GM12878 (cell line): ENCODE measurements at regions not wholly inside any gene's neighbourhood (a gene's known extent, or its start where the extent isn't known, plus 50 kb on each side); places are given as distances from the start of the nearest gene placed in this dataset.

Source experiments
- ATAC-seq: fragments of 200-7000 bp; cut with Tn5 transposase; 3 replicates; pipeline ENCODE4 v1.9.1; 2020; ENCODE audit warnings: mild to moderate bottlenecking, moderate library complexity
- BruUV-seq: library from RNA; stranded (reverse); fragments of 400-500 nt; replicated peaks from 2 replicates; lab custom pipeline; 2021; lab: Mats Ljungman, UMichigan
- CTCF ChIA-PET: fragments of 300-600 bp; sonication (Branson Sonifier 250); formaldehyde crosslinking; extraction: SDS; loops from one replicate; lab custom pipeline; 2021; ENCODE audit warnings: inconsistent platforms; lab: Yijun Ruan, JAX
- POLR2A ChIA-PET: fragments of 350-600 bp; formaldehyde crosslinking; extraction: SDS; loops from one replicate; lab custom pipeline; 2021; ENCODE audit warnings: inconsistent platforms; lab: Charles Lee
- RAD21 ChIA-PET: fragments of 300-600 bp; sonication (Branson Sonifier 250); formaldehyde crosslinking; loops from one replicate; lab custom pipeline; 2023; ENCODE audit warnings: antibody characterized with exemption; ENCODE audit not compliant: unreplicated experiment; lab: Charles Lee
- SMC1A ChIA-PET: fragments of 300-600 bp; sonication (Branson Sonifier 250); formaldehyde crosslinking; loops from one replicate; lab custom pipeline; 2023; ENCODE audit not compliant: unreplicated experiment, uncharacterized antibody; lab: Charles Lee
- DNase-seq: peaks from one replicate; pipeline ENCODE4 v3.0.0-alpha.2; 2011; ENCODE audit warnings: low read depth, low spot score
- FAIRE-seq: peaks from 3 replicates; lab custom pipeline; 2011; peaks lifted over from hg19 to GRCh38; lab: Jason Lieb, UNC
- H2AFZ ChIP-seq: 2 replicates; pipeline ENCODE4 v1.6.0; 2011; ENCODE audit warnings: low read depth, low read length, control low read depth; ENCODE audit not compliant: control insufficient read depth
- H3K27ac ChIP-seq: 2 replicates; pipeline ENCODE4 v1.5.1; 2011; ENCODE audit warnings: control low read depth; ENCODE audit not compliant: control insufficient read depth, insufficient read depth
- H3K27me3 ChIP-seq, 2 experiments: replicated peaks in 1 of 2; 2 replicates each; pipeline versions ENCODE4 v1.6.0 to v1.6.1; 2011; ENCODE audit warnings: low read length in 1 of 2; ENCODE audit not compliant: control insufficient read depth in 2 of 2, insufficient read depth in 2 of 2
- H3K36me3 ChIP-seq, 2 experiments: 2 replicates each; pipeline ENCODE4 v1.5.1; 2011; ENCODE audit warnings: low read length in 1 of 2; ENCODE audit not compliant: control insufficient read depth in 2 of 2, insufficient read depth in 2 of 2
- H3K4me1 ChIP-seq: 2 replicates; pipeline ENCODE4 v1.6.1; 2011; ENCODE audit warnings: mild to moderate bottlenecking, low read length, moderate library complexity, mixed read lengths; ENCODE audit not compliant: control insufficient read depth, insufficient read depth
- H3K4me2 ChIP-seq: 2 replicates; pipeline ENCODE4 v1.6.0; 2011; ENCODE audit warnings: control low read depth; ENCODE audit not compliant: control insufficient read depth, insufficient read depth
- H3K4me3 ChIP-seq: fragments of 200-600 bp; sonication (generic); 2 replicates; pipeline ENCODE4 v1.5.1; 2016
- H3K79me2 ChIP-seq: 2 replicates; pipeline ENCODE4 v1.6.0; 2011; ENCODE audit warnings: low read length; ENCODE audit not compliant: control insufficient read depth, insufficient read depth
- H3K9ac ChIP-seq: 2 replicates; pipeline ENCODE4 v1.8.0; 2011; ENCODE audit warnings: low read length, control low read depth, mixed read lengths; ENCODE audit not compliant: control insufficient read depth, insufficient read depth
- H3K9me3 ChIP-seq: replicated peaks from 3 replicates; pipeline ENCODE4 v1.5.1; 2011; ENCODE audit warnings: mild to moderate bottlenecking, low read length; ENCODE audit not compliant: control insufficient read depth, insufficient read depth
- H4K20me1 ChIP-seq: 2 replicates; pipeline ENCODE4 v1.6.0; 2011; ENCODE audit not compliant: control insufficient read depth, insufficient read depth
- ASH2L ChIP-seq: fragments of 300-600, 200-600 bp; sonication (generic); IDR thresholded peaks from 2 replicates; pipeline ENCODE4 v1.6.1; 2017; ENCODE audit warnings: low read depth, mild to moderate bottlenecking, borderline replicate concordance
- BACH1 ChIP-seq: fragments of 450-650 bp; IDR thresholded peaks from 2 replicates; pipeline ENCODE4 v1.6.1; 2017; ENCODE audit warnings: mild to moderate bottlenecking, borderline replicate concordance
- BRCA1 ChIP-seq: IDR thresholded peaks from 2 replicates; pipeline ENCODE4 v1.6.1; 2011; ENCODE audit warnings: low read depth, low read length, improper control_type of control experiment
- CBX5 ChIP-seq: sonication (generic); IDR thresholded peaks from 2 replicates; pipeline ENCODE4 v1.6.1; 2016; ENCODE audit warnings: low read depth, moderate library complexity, mild to moderate bottlenecking, inconsistent platforms
- CHD4 ChIP-seq: fragments of 200-600 bp; sonication (generic); IDR thresholded peaks from 2 replicates; pipeline ENCODE4 v1.6.1; 2016; ENCODE audit warnings: mild to moderate bottlenecking
- ESRRA ChIP-seq: IDR thresholded peaks from 2 replicates; pipeline ENCODE4 v1.6.1; 2012; ENCODE audit warnings: mild to moderate bottlenecking, low read length, improper control_type of control experiment
- IKZF1 ChIP-seq: fragments of 450-650 bp; conservative IDR thresholded peaks from 2 replicates; pipeline ENCODE4 v1.6.1; 2017; ENCODE audit warnings: antibody characterized with exemption, mild to moderate bottlenecking
- LARP7 ChIP-seq: fragments of 450-650 bp; IDR thresholded peaks from 2 replicates; pipeline ENCODE4 v1.6.1; 2017; ENCODE audit warnings: mild to moderate bottlenecking
- PAX5 ChIP-seq: IDR thresholded peaks from 2 replicates; pipeline ENCODE4 v1.6.1; 2011; ENCODE audit warnings: low read depth, low read length, borderline replicate concordance
- SIN3A ChIP-seq: IDR thresholded peaks from 2 replicates; pipeline ENCODE4 v1.6.1; 2012; ENCODE audit warnings: low read depth, low read length, improper control_type of control experiment
- SMAD5 ChIP-seq: IDR thresholded peaks from 2 replicates; pipeline ENCODE4 v1.6.1; 2016; ENCODE audit warnings: antibody characterized with exemption, low read depth
- SMARCA5 ChIP-seq: fragments of 450-650 bp; IDR thresholded peaks from 2 replicates; pipeline ENCODE4 v1.6.1; 2017; ENCODE audit warnings: mild to moderate bottlenecking
- ZSCAN29 ChIP-seq: fragments of 450-650 bp; IDR thresholded peaks from 2 replicates; pipeline ENCODE4 v1.6.1; 2017; ENCODE audit warnings: mild to moderate bottlenecking, moderate library complexity
- WGBS: methylation state at CpG from one replicate; pipeline ENCODE4 v1.1.6; 2016; ENCODE audit warnings: low lambda C conversion rate; ENCODE audit not compliant: insufficient replicate concordance, insufficient coverage; ENCODE audit errors: missing lambda C conversion rate; 5-methylcytosine and 5-hydroxymethylcytosine counted together
- in situ Hi-C: fragments of 300-500 bp; cut with MboI; formaldehyde crosslinking; loops from 9 replicates; pipeline ENCODE4 v1.14.3; 2018; ENCODE audit warnings: mixed read lengths
- intact Hi-C: fragments of 100-400 bp; cut with micrococcal nuclease; formaldehyde crosslinking; loops from one replicate; pipeline ENCODE4 v1.14.2; 2022; ENCODE audit not compliant: unreplicated experiment
- TF ChIP-seq, protein P1 (sequence below): fragments of 450-650 bp; IDR thresholded peaks from 2 replicates; pipeline ENCODE4 v1.6.1; 2017; ENCODE audit warnings: mild to moderate bottlenecking, moderate library complexity
- TF ChIP-seq, protein P2 (sequence below): IDR thresholded peaks from 2 replicates; pipeline ENCODE4 v1.6.1; 2011; ENCODE audit warnings: borderline replicate concordance, low read depth, mild to moderate bottlenecking, moderate library complexity, mixed read lengths, low read length; ENCODE audit not compliant: insufficient read depth; ENCODE audit errors: extremely low read length

DNA sequence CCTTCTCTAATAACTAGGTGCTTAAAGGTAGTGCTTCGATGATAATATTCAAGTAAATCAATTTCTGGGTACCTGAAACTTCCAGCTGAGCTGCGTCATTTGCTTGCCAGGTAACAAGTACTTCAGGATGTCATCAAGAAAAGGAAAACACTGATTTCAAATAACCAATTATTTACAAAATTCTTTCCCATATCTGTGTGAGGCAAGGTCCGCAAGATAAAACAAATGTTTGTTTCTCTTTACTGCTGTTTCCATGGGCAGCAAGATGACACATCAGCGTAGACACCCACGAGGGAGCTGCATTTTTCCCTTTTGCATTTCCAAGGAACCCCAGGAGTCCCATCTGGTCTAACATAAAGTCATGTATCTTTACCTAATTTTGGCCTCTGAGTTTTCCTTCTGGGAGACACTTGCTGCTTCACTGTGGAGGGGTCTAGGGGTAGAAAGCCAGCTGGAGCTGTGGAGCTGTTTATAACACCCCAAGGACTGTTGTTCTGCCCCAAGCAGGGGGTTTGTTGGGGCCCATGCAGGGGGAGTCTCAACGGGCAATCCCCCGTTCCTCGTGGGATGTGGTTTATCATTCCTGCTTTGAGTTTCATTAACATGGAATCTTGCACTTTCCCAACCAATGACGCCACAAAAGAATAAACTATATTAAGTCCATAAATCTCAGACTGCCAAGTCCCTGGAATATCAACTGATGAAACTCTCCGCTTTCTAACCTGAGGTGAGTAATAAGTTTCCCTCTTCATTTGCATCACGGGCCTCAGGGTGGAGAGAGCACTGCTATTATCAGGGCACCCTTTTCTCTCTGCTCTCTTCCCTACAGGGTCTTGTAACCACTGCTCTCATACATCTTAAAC lies 112.8 kb upstream of the PELI2 start:
- H3K9ac ChIP-seq: no peak overlapping the region
- no peaks in the 10 kb centered on the region for H3K36me3 ChIP-seq
- no peaks in the 10 kb centered on the region for H4K20me1 ChIP-seq
- 18% methylated on average over 11 of the region's 11 CpGs for WGBS
- ChIA-PET RAD21 (interaction anchor here (1.3 kb wide), 1 partner anchor 274 kb away, joined by 3 read pairs; no protein-coding TSS in a partner anchor), SMC1A (no interaction called here), CTCF (no interaction called here), POLR2A (no interaction called here)
- no peak overlapping the region for H3K4me3 ChIP-seq
- DNase-seq (no peak), ATAC-seq (no peak), FAIRE-seq (peak; percentile 61)
- H3K27me3 ChIP-seq: no peaks in the 10 kb centered on the region
- intact Hi-C loops (loop anchor here (10.0 kb wide), 1 partner anchor 191 kb away; no protein-coding TSS in a partner anchor), in situ Hi-C loops (no loop called here)
- H3K4me2 ChIP-seq: no peak overlapping the region
- no peaks in the 10 kb centered on the region; the same call in 2 of the 3 replicates for H3K9me3 ChIP-seq
- BruUV-seq: no TSS peak
- no peak overlapping the region for H3K27ac ChIP-seq
- H3K79me2 ChIP-seq: no peaks in the 10 kb centered on the region
- no peak overlapping the region for H2AFZ ChIP-seq
- no peaks in the 10 kb centered on the region; the same call in 1 of the 2 replicates for H3K4me1 ChIP-seq
- TF ChIP-seq, protein P1, sequence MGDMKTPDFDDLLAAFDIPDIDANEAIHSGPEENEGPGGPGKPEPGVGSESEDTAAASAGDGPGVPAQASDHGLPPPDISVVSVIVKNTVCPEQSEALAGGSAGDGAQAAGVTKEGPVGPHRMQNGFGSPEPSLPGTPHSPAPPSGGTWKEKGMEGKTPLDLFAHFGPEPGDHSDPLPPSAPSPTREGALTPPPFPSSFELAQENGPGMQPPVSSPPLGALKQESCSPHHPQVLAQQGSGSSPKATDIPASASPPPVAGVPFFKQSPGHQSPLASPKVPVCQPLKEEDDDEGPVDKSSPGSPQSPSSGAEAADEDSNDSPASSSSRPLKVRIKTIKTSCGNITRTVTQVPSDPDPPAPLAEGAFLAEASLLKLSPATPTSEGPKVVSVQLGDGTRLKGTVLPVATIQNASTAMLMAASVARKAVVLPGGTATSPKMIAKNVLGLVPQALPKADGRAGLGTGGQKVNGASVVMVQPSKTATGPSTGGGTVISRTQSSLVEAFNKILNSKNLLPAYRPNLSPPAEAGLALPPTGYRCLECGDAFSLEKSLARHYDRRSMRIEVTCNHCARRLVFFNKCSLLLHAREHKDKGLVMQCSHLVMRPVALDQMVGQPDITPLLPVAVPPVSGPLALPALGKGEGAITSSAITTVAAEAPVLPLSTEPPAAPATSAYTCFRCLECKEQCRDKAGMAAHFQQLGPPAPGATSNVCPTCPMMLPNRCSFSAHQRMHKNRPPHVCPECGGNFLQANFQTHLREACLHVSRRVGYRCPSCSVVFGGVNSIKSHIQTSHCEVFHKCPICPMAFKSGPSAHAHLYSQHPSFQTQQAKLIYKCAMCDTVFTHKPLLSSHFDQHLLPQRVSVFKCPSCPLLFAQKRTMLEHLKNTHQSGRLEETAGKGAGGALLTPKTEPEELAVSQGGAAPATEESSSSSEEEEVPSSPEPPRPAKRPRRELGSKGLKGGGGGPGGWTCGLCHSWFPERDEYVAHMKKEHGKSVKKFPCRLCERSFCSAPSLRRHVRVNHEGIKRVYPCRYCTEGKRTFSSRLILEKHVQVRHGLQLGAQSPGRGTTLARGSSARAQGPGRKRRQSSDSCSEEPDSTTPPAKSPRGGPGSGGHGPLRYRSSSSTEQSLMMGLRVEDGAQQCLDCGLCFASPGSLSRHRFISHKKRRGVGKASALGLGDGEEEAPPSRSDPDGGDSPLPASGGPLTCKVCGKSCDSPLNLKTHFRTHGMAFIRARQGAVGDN: no peak
- TF ChIP-seq PAX5 (no peak), CHD4 (no peak), LARP7 (no peak), BACH1 (no peak), SIN3A (no peak), ESRRA (no peak), ZSCAN29 (no peak), IKZF1 (no peak), BRCA1 (no peak), SMARCA5 (no peak), ASH2L (no peak), SMAD5 (no peak), CBX5 (no peak)
- TF ChIP-seq, protein P2, sequence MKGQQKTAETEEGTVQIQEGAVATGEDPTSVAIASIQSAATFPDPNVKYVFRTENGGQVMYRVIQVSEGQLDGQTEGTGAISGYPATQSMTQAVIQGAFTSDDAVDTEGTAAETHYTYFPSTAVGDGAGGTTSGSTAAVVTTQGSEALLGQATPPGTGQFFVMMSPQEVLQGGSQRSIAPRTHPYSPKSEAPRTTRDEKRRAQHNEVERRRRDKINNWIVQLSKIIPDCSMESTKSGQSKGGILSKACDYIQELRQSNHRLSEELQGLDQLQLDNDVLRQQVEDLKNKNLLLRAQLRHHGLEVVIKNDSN: no peak
